GM19035 (cell line): ENCODE measurements at regions not wholly inside any gene's neighbourhood (a gene's known extent, or its start where the extent isn't known, plus 50 kb on each side); places are given as distances from the start of the nearest gene placed in this dataset.

ENCODE experiments used
- ATAC-seq: cut with Tn5 transposase; IDR thresholded peaks from one replicate; pipeline ENCODE4 v1.9.1; 2021; ENCODE audit not compliant: unreplicated experiment

- no peak for ATAC-seq
These were observed 161.2 kb upstream of the NRSN1 start for GRCh38 chr6:23964865-23965264.

- no peak for ATAC-seq
These were observed 156.7 kb upstream of the NRSN1 start for GRCh38 chr6:23969344-23969743.

- ATAC-seq: no peak
These were observed 148.3 kb upstream of the NRSN1 start for GRCh38 chr6:23977706-23978105.

- ATAC-seq: no peak
These were observed 145.1 kb upstream of the NRSN1 start for GRCh38 chr6:23980965-23981364.

GRCh38 chr6:23981923-23982322 lies 144.1 kb upstream of the NRSN1 start:
- no peak for ATAC-seq

GRCh38 chr6:23983735-23984134 lies 142.3 kb upstream of the NRSN1 start:
- no peak for ATAC-seq

DNA sequence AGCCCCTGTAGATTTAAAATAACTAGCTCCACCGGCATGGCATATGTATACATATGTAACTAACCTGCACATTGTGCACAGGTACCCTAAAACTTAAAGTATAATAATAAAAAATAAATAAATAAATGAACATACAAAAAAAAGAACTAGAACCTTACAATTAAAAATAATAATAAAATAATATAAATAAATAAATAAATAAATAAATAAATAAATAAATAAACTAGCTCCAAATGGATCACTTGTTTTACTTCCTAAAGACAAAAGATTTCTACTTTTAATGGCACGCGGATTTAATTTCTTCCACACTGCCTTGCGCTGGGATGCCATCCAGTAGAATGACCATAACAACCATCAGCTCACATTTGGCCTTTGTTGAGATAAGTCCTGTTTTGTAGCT lies 141.0 kb upstream of the NRSN1 start:
- no peak for ATAC-seq

DNA sequence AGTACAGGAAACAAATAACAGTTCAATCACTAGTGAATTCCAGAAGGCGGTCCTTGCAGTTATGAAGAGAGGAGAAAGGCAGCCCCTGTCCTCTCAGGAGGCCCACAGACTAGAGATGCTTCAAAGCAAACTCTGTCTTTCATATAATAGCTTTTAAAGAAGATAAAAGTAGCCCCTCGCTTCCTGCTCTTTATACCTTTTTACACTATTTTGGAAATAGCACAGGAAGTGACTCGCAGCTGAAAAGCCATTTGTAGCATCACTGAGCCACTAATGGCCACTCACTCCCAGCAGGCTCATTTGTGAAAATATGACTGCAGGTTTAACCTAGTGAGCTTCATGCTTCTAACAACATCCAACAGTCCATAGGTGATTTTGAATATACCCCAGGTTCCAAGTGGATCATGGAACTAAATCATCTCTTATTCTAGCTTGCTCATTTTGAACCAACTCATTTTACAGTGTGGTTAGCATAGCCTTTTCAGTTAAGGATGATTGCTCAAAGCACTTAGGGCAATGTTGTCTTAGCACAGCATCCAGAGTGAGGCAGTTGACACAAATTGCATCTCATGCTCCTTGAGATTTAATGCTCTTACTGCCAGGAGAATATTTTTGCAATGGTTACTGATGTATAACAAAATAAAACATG lies 136.0 kb upstream of the NRSN1 start:
- no peak for ATAC-seq

- ATAC-seq: no peak
These were observed 132.0 kb upstream of the NRSN1 start for GRCh38 chr6:23994013-23994412.

- ATAC-seq: no peak
These were observed 122.0 kb upstream of the NRSN1 start for GRCh38 chr6:24004062-24004461.

- no peak for ATAC-seq
These were observed 121.4 kb upstream of the NRSN1 start for GRCh38 chr6:24004659-24005058.

DNA sequence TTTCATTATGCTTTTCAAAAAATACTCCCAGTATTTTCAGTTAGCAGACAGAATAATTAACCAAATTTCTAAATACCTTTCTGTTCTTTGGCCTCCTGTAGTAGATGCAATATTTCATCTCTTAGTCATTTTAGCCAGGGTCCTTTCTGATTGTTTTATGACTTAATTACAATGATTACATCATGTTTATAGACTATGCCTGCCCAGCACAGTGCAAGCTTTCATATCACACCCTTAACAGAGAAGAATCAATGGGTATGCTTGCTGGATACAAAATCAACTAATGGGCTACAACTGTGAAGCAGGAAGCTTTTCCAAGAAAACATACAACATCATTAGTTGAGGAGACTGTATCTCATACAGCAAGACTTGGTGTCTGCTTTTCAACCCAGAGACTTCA lies 119.8 kb upstream of the NRSN1 start:
- ATAC-seq: no peak

DNA sequence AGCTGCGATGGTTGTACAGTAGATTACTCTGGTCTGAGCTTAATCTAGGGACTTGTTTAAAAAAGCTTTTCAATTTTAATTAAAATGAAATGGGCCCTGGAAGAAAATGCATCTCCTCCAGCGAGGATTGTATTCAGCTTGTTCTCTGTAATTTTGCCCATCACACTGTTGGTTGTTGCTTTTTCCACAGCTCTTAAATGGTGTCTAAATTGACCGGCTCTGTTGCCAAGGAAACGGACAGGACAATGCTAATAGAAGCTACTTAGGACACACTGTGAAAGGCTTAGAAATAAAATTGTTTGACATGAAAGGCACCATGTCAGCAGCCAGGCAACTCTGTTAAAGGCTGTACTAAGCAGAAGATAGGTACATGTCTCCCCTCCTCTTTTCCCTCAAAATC lies 116.7 kb upstream of the NRSN1 start:
- ATAC-seq: no peak

DNA sequence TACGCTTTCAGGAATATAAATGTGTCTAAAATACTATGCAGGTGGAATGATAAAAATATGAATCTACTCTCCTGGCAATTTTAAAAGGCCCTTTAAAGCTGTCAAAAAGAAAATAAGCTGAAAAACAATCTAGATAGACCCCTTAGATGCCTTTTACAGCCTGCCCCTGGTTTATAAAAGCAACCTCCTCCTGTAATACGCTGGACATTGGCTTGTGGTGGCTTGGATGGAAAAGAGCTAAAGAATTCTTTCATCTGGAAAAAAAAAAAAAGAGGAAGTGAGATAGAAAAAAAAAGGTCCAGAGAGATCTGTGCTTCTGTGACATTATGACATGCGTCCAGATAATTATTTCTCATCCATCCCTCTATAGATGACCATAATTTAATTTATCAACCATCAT lies 115.9 kb upstream of the NRSN1 start:
- no peak for ATAC-seq

DNA sequence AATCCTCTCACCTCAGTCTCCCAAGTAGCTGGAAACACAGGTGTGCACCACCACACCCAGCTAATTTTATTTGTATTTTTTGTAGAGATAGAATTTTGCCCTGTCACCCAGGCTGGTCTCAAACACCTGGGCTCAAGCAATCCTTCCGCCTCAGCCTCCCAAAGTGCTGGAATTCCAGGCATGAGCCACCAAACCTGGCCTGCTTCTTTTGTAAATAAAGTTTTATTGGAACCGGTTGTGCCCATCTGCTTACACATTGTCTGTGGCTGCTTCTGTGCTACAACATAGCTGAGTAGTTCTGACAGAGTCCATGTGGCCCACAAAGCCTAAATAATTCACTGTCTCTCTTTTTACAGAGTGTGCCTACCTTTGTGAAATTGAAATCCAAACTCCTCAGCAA lies 109.7 kb upstream of the NRSN1 start:
- ATAC-seq: no peak

- ATAC-seq: no peak
These were observed 109.2 kb upstream of the NRSN1 start for GRCh38 chr6:24016857-24017256.

DNA sequence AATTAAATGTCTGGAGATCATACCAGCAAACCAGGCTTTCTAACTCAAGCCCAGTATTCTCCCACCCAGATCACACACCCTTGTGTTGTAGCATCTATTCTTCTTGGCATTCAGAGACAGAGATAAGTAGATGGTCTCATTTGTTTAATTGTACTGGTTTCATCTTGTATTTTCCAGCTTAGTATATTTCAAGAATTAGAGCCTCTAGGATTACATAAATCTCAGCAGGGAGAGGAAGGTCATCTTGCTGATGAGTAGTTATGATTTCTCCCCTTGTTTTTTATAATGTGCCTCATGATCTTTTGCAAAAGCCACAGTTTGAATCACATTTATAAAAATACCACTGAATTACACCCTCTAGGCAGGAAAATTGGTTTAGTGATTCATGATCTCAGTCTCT lies 106.6 kb upstream of the NRSN1 start:
- ATAC-seq: no peak

DNA sequence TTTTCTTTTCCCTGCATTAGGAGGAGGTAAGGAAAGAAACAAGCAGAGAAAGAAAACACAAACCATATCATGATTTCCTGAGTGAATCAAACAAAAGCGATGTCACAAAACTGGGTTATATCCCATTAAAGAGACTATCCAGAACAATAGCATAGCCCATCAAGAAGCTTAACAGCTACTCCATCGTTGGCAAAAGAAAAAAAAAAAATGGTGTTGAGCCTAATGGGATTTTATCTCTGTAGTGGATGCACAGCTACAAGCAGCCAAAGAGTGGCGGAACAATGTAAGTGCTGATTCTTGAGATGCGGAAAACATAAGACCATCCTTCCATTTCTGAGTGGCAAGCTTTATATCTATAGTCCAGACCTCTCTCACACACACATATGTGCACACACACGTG lies 106.2 kb upstream of the NRSN1 start:
- no peak for ATAC-seq

GRCh38 chr6:24026050-24026449 lies 100.0 kb upstream of the NRSN1 start:
- no peak for ATAC-seq

GRCh38 chr6:24031496-24031895 lies 94.5 kb upstream of the NRSN1 start:
- no peak for ATAC-seq

DNA sequence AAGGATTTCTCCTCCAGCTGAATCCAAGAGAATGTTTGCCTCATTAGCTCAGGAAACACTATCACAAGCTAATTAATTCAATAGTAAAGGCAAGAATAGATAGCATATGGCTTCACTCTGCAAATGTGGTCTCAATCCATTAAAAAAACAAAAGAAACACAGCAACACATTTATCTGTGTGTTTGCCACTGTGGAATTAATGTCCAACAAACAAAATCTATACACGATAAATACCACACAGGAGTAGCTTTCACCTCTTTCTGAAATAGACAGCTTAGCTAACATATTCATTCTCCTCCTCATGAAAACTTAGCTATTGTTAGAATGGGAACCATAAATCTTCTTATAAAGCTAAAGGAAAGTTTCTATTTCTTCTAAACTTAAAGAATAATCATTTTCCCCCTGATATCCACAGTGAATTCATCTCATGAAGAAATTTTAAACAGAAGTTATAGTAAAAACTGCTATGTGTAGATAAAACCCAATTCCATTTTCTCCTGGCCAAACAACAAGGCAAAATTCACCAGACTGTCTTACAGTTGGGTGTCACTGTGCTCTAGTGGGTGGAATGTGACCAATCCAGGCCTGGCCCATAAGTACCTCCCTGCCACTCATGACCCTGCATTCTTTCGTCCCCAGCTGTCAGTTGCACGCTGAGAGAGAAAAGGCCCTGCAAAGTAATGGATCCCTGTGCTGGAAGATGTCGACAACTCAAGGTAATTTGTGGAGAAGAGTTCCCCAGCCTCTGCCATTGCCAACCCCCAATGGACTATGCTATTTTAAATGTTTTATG lies 92.9 kb upstream of the NRSN1 start:
- no peak for ATAC-seq

DNA sequence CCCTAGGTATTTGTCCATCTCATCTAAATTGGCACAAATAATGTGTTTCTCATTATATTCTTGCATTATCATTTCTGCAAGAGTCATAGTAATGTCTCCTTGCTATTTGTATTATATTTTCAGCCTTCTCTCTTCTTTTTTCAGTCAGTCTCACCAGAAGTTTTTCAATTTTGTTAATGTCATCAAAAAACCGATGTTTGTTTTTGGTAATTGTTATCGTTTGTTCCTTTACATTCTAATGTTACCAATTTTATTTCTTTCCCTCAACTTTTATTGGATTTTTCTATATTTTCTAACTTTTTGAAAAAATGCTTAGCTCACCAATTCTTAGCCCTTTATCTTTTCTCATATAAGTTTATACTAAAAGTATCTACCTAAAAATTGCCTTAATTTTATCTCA lies 82.2 kb upstream of the NRSN1 start:
- no peak for ATAC-seq
